Liver (tissue), 3 donors: ENCODE measurements at regions not wholly inside any gene's neighbourhood (a gene's known extent, or its start where the extent isn't known, plus 50 kb on each side); places are given as distances from the start of the nearest gene placed in this dataset.

Experiments used
- EGR1 ChIP-seq, 2 donors: IDR thresholded peaks; 2 replicates each; pipeline ENCODE4 v1.6.1; 2016 to 2018; ENCODE audit warnings: antibody characterized with exemption in 2 of 2, low read depth in 2 of 2
- JUND ChIP-seq, 2 donors: IDR thresholded peaks; 2 replicates each; pipeline ENCODE4 v1.6.1; 2016; ENCODE audit warnings: antibody characterized with exemption in 2 of 2
- NR2F2 ChIP-seq: IDR thresholded peaks from 2 replicates; pipeline ENCODE4 v1.6.1; 2016; ENCODE audit warnings: antibody characterized with exemption
- RAD21 ChIP-seq, 2 donors: IDR thresholded peaks; 2 replicates each; pipeline ENCODE4 v1.6.1; 2016; ENCODE audit warnings: antibody characterized with exemption in 2 of 2, mild to moderate bottlenecking in 2 of 2
- SP1 ChIP-seq: IDR thresholded peaks from 2 replicates; pipeline ENCODE4 v1.6.1; 2018; ENCODE audit warnings: antibody characterized with exemption, mild to moderate bottlenecking
- TAF1 ChIP-seq: conservative IDR thresholded peaks from 2 replicates; pipeline ENCODE4 v1.6.1; 2016; ENCODE audit warnings: antibody characterized with exemption, mild to moderate bottlenecking
- YY1 ChIP-seq: IDR thresholded peaks from 2 replicates; pipeline ENCODE4 v1.6.1; 2016; ENCODE audit warnings: antibody characterized with exemption, mild to moderate bottlenecking
- TF ChIP-seq, protein P1 (sequence below): fragments of 150-350 bp; IDR thresholded peaks from 2 replicates; pipeline ENCODE4 v1.5.1; 2017; ENCODE audit warnings: improper control_type of control experiment, low read depth, low read length; ENCODE audit not compliant: missing input control
- TF ChIP-seq, protein P2 (sequence below): IDR thresholded peaks from 2 replicates; pipeline ENCODE4 v1.6.1; 2016; ENCODE audit warnings: antibody characterized with exemption
- TF ChIP-seq, protein P3 (sequence below): IDR thresholded peaks from 2 replicates; pipeline ENCODE4 v1.6.1; 2016; ENCODE audit warnings: antibody characterized with exemption, mild to moderate bottlenecking
- donor health status: healthy.
- donor health status: healthy.

DNA sequence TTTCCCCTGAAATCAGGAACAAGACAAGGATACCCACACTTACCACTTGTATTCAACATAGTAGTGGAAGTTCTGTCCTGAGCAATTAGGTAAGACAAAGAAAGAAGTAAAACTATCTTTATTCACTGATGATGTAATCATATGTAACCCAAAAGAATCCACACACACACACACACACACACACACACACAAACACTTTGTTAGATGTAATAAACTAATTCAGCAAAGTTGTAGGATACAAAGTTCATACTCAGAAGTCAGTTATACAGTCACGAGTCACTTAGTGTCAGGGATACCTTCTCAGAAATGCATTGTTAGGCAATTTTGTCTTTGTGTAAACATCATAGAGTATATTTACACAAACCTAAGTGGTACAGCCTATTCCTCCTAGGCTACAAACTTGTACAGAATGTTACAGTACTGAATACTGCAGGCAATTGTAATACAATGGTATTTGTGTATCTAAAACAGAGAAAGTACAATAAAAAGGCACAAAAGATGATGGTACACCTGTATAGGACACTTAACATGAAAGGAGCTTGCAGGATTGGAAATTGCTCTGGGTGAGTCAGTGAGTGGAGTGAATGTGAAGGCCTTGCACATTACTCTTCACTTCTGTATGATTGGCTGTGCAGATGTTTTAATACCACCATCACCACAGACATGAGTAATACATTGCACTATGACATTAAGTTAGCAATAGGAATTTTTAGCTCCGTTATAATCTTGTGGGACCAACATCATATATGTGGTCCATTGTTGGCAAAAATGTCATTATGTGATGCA, 370.1 kb downstream of the ZFHX3 start:
- TF ChIP-seq, protein P1, sequence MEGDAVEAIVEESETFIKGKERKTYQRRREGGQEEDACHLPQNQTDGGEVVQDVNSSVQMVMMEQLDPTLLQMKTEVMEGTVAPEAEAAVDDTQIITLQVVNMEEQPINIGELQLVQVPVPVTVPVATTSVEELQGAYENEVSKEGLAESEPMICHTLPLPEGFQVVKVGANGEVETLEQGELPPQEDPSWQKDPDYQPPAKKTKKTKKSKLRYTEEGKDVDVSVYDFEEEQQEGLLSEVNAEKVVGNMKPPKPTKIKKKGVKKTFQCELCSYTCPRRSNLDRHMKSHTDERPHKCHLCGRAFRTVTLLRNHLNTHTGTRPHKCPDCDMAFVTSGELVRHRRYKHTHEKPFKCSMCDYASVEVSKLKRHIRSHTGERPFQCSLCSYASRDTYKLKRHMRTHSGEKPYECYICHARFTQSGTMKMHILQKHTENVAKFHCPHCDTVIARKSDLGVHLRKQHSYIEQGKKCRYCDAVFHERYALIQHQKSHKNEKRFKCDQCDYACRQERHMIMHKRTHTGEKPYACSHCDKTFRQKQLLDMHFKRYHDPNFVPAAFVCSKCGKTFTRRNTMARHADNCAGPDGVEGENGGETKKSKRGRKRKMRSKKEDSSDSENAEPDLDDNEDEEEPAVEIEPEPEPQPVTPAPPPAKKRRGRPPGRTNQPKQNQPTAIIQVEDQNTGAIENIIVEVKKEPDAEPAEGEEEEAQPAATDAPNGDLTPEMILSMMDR: no peak
- TF ChIP-seq, protein P2, sequence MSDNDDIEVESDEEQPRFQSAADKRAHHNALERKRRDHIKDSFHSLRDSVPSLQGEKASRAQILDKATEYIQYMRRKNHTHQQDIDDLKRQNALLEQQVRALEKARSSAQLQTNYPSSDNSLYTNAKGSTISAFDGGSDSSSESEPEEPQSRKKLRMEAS: no peak
- TF ChIP-seq TAF1: no peak
- no peak for TF ChIP-seq EGR1 (IDR thresholded peaks at IDR 0.05; ENCODE audit: low read depth in 2 of 2)
- no peak for TF ChIP-seq RAD21 (IDR thresholded peaks at IDR 0.05)
- TF ChIP-seq, protein P3, sequence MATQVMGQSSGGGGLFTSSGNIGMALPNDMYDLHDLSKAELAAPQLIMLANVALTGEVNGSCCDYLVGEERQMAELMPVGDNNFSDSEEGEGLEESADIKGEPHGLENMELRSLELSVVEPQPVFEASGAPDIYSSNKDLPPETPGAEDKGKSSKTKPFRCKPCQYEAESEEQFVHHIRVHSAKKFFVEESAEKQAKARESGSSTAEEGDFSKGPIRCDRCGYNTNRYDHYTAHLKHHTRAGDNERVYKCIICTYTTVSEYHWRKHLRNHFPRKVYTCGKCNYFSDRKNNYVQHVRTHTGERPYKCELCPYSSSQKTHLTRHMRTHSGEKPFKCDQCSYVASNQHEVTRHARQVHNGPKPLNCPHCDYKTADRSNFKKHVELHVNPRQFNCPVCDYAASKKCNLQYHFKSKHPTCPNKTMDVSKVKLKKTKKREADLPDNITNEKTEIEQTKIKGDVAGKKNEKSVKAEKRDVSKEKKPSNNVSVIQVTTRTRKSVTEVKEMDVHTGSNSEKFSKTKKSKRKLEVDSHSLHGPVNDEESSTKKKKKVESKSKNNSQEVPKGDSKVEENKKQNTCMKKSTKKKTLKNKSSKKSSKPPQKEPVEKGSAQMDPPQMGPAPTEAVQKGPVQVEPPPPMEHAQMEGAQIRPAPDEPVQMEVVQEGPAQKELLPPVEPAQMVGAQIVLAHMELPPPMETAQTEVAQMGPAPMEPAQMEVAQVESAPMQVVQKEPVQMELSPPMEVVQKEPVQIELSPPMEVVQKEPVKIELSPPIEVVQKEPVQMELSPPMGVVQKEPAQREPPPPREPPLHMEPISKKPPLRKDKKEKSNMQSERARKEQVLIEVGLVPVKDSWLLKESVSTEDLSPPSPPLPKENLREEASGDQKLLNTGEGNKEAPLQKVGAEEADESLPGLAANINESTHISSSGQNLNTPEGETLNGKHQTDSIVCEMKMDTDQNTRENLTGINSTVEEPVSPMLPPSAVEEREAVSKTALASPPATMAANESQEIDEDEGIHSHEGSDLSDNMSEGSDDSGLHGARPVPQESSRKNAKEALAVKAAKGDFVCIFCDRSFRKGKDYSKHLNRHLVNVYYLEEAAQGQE: no peak
- no peak for TF ChIP-seq NR2F2
- TF ChIP-seq JUND (IDR thresholded peaks at IDR 0.05): no peak
- no peak for TF ChIP-seq SP1
- TF ChIP-seq YY1: no peak
